ENCODE measurements at regions not wholly inside any gene's neighbourhood (a gene's known extent, or its start where the extent isn't known, plus 50 kb on each side); places are given as distances from the start of the nearest gene placed in this dataset.

- peak; percentile 11 for DNase-seq
These were observed 137.2 kb downstream of the EDN3 start for GRCh38 chr20:59437601-59438031.

- no peak for DNase-seq
These were observed 137.8 kb downstream of the EDN3 start for GRCh38 chr20:59438201-59438600.

GRCh38 chr20:59439243-59439642 is 138.8 kb downstream of the EDN3 start:
- DNase-seq: no peak

DNA sequence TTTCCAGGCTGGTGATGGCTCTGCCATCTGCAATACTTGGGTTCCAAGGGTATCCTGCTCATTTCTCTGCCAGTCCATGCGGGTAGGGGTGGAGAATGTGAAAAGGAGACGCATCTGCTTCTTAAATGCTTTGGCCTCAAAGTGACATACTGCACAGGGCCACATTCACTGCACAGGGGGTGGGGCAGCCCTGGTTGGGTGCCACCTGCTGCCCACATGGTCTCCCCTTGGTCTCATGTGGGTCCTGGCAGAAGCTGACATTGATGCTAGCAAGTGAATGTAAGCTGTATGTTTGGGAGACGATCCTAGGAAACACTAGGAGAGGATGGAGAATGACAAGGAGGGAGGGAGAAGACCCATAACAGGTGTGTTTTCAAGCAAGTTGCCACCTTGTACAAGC is 140.9 kb downstream of the EDN3 start:
- no peak for DNase-seq

DNA sequence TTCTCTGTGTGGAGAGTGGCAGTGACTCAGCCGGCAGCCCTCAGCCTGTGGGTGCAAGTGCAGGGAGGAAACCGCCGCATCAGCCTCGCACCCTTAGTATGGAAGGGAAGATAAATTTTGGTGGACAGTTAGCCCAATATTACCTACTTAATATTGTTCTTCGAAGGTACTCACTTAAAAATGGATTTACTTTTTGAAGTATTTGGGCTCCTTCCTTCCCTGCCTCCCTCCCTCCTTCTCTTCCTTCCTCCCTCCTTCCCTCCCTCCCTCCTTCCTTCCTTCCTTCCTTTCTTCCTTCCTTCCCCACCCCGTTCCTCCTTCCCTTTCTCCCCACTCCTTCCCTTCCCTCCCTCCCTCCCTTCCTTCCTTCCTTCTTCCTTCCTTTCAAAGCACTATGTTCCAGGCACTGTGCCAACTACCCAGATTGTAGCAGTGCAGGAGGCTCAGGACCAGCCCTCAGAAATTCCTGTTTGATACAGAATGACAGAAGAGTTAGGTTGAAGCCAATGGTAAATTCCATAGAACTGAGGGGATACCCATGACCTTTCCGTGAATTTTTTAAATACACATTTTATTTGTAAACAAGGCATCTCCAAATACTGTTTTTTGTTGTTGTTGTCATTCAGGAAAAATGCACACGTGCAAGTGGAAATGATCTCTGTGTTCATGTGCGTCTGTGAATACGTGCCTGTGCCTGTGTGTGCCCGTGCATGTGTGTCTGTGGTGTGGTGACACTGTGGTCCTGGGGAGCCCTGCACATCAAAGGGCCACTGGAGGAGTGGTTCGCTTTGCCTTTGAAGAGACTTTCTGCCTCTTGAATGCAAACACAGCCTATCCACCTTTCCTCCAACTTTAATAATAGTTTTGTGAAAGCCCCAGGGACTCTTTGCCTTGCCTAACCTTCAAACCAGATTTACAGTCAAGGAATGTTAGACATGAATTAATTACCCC is 141.7 kb downstream of the EDN3 start:
- DNase-seq: peak; percentile 14

GRCh38 chr20:59443550-59443949 is 143.1 kb downstream of the EDN3 start:
- no peak for DNase-seq

GRCh38 chr20:59446376-59446775 is 146.0 kb downstream of the EDN3 start:
- no peak for DNase-seq

GRCh38 chr20:59448196-59448595 is 147.8 kb downstream of the EDN3 start:
- no peak for DNase-seq

DNA sequence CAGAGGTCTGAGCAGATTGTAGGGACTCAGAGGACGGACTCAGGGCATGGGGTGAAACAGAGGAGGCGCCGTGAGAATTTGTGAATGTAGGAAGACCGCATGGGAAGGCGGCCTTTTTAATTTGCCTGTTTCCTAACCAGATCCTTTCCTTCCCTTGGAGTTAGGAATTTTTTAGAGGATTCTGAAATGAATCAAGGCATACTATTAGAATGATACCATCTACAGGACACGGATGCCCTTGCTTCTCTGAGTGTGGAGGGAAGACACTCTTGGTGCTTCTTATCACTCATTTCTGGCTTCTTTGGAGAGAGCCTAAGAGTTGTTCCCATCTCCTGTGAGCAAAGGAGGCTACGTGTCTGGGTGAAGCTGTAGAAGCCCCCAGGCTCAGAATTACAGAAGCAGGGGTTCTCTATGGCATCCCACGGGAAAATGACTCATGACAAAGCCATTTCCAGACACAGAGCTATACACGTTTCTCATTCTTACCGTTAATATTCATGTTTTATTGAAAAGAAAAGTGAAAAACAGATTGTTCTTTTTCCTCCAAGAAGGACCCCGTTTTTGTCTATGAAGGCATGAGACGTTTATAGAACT is 148.5 kb downstream of the EDN3 start:
- DNase-seq: no peak

DNA sequence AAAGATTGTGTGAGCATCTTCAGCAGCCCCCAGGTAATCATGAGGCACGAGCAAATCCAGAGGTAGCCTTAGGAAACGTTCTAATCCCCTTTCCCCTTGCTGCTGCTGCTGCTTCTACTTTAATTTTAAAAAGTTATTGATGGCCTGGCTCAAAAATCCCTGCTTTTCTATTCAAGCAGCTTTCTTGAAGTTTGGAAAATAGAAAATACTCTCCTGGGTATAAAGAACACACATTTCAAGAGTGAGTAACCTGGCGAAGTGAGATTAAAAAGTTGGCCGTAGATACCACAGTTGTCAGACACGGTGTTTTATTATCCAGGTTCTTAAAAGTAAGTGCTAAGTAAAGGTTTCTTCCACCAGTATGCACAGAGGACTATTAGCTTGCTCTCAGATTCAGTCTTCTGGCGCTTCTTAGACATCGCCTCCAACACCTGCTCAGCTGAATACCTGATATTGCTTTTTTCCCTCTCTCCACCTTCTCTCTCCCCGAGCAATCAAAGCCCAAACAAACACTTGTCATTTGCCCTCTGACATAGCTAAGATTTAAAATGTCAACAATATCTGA is 150.7 kb downstream of the EDN3 start:
- DNase-seq: no peak

DNA sequence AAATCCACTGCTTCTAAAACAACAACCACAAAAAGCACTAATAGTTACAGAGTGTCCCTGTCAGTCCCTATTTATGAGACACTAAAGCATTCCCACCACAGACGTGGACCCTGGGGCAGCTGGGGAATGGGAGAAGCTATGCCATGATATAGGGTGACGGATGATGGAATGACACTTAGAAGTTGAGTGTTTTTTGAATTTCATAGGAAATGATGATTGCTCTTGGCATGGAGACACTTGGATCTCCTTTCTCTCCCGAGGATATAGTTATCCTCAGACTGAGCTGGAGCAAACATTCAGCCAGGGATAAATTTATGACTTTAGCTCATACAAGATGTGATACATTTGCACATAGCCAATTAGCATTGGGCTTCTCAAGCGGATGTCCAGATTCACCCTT is 151.2 kb downstream of the EDN3 start:
- no peak for DNase-seq

DNA sequence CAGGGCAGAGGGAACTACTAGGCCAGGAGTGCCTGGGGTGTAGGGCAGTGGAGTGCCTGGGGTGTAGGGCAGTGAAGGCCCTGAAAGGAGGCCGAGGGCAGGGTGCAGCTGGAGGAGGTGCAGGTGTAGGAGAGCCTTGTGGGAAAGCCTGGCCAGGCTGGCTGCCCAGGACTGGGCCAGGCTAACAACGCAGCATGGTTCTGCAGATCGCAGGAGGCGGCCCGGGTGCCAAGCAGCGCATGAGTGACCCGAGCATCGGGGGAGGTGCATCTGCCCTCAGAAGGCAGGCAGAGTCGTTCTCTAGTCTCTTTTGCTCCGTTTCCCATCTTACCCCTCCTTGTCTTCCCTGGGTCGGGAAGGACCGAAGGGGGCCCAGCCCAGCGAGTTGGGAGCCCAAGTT is 151.5 kb upstream of the PHACTR3 start:
- no peak for DNase-seq

DNA sequence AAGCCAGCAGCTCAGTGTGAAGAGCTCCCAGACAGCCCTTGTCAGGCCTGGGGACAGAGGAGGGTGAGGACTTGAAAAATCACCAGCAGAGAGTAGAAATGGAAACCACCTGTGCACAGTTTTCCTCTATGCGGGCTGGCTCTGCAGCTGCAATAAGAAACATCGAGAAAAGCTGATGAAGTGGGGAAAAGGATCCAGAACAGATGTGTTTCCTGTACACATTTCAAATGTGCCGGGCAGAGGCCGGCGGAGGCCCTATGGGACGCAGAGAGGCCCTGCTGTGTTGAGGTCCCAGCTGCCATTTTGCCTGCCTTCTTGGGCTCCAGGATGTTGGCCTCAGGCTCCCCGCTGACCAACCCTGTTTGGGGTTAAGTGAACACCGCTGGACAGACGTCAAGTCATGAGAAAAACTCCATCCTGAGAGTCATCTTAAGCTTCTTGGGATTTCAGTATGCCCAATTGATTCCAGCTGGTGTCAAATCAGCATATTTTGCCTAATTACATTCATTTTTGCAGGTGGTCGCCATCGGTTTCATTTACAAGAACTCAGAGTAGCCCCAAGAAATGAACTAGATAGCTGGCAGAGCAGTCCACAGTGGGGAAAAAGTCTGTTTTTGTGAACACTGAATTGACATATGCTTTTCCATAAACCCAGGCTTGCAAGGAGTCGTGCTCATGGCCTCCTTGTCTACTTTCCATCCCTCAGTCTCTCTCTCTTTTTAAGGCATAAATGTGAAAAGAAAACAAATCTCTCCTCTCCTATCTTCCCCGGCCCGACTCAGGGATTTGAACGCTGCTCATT is 150.4 kb upstream of the PHACTR3 start:
- no peak for DNase-seq

- DNase-seq: peak; percentile 73
These were observed 148.7 kb upstream of the PHACTR3 start for GRCh38 chr20:59455402-59456341.

DNA sequence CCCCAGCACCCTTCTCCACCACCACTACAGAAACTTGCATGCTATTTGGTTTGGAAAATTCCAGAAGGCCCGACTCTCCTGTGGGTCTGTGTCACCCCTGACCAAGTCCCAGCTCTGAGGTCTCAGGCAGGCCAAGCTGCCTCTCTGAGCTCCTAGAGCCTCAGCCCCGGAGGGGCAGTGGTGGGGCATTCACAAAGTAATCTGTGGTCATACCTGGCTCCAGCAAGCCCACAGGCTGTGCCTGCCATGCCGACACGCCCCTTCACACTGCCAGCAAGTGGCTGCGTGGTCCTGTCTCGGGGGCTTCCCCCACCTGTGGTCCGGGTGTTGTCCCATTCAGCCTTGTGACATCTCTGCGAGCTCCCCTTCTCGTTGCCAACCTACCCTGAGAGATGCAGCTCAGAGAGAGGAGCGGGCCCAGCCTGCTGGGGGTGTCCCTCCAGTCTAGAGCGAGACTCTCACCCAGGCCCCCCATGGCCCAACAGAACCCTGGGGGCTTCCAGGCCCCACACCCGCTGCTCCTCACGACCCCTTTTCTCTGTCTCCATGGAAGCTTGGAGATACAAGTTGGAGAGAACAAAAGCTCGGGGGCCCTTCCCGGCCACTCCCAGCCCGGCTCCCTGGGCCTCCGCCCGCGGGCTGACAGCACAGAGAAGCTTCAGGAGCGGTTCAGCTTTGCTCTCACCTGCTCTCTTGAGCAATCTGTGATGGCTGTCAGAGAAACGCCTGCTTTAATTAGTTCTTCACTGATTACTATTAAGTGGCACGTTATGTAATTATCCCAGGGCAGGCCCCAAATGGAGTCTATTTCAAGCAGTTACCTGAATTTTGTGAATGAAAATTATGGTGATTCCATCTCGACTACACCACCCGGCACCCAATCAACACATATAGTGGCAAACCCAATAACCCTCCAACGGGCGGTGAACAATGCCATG is 147.7 kb upstream of the PHACTR3 start:
- peak; percentile 30 for DNase-seq

DNA sequence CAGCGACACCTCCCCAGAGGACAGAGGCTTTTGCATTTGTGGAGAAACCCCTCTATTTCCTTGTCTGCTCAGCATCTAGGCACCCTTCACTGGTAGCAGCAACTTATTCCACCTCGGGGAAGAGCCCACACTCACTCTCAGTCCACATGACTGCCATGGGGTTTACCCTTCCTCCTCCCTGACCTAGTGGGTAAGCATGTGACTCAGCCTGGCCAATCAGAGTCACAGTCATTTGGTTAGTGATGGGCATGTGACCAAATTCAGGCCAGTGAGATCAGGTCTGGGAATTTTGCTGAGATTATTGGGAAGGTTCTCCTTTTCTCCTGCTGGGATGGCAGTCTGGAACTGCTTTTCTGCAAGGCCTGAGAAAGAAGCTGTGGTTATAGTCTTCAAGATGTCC is 145.7 kb upstream of the PHACTR3 start:
- no peak for DNase-seq

DNA sequence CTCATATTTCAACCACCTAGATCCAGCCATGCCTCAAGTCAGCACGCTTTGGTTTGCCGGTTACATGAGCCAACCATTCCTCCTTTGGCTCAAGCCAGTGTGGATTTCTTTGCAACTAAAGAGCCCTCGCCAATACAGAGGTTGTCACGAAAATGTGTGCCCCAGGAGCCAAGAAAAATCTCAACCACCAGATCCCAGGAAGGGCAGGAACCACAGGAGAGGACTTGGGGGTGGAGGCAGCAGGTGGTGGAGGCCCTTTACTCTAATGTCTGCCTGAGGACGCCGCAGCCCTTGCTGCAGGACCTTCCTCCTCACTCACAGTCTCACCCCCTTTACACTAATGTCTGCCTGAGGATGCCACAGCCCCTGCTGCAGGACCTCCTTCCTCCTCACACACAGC is 144.8 kb upstream of the PHACTR3 start:
- DNase-seq: no peak

- DNase-seq: no peak
These were observed 144.0 kb upstream of the PHACTR3 start for GRCh38 chr20:59460352-59460751.

DNA sequence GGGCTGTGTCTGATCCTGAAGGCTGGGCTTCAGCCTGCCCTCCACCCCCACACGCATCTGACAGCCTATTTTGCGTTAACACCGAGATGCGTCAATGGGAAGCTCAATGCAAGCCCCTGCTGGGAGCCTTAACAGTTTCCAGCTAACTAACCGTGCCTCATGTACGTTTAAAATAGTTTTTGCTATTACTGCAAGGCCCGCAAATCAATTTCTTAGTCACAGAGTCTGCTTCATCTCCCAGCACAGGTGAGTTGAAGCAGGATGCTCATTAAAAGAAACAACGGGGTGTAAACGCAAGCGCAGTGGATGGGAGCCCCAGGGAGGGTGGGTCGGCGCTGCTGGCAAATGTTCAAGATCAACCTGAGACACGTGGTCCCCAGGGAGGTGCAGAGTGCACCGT is 142.8 kb upstream of the PHACTR3 start:
- no peak for DNase-seq

DNA sequence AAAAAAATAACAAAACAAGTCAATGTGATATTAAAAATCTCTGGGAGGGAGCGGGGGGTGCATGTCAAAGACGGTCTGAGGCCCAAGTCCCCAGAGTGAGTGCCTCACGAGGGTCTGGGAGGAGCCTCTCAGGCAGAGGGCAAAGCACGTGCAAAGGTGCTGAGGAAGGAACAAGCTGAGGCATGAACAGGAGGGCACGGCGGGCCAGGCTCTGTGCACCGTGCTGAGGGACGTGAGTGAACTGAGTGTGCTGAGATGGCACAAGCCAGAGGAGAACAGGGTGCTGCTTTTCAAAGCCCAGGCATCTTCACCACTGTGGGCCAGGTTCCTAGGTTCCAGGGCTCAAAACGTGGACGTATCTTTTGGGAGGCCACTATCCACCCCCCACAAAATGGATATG is 142.1 kb upstream of the PHACTR3 start:
- no peak for DNase-seq

DNA sequence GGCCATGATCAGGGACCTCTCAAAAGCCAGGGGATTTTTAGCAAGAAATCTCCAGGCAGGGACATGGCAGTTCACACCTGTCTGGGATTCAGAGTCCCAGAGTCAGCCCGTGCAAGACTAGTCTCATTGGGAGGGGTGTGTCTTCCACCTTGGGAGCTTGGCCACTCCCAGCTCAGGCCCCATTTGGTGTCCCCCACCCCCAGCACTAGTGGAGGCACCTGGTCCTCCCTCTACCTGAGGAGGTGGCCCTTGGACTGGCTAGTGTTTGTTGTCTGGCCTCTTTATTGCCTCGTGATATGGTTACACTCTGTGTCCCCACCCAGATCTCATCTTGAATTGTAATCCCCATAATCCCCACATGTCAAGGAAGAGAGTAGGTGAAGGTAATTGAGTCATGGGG is 140.8 kb upstream of the PHACTR3 start:
- DNase-seq: no peak
